IPS-18a (cell line): ENCODE measurements at regions not wholly inside any gene's neighbourhood (a gene's known extent, or its start where the extent isn't known, plus 50 kb on each side); places are given as distances from the start of the nearest gene placed in this dataset.

ENCODE experiments used
- H3K27ac ChIP-seq: one replicate; pipeline ENCODE4 v1.5.1; 2013; ENCODE audit warnings: low read length
- H3K27me3 ChIP-seq: one replicate; pipeline ENCODE4 v1.6.1; 2013; ENCODE audit warnings: mild to moderate bottlenecking, low read length; ENCODE audit not compliant: control insufficient read depth, insufficient read depth
- H3K36me3 ChIP-seq: one replicate; pipeline ENCODE4 v1.6.1; 2013; ENCODE audit warnings: low read depth, low read length; ENCODE audit not compliant: control insufficient read depth
- H3K4me1 ChIP-seq: one replicate; pipeline ENCODE4 v1.6.1; 2013; ENCODE audit warnings: low read depth, low read length; ENCODE audit not compliant: control insufficient read depth
- H3K4me3 ChIP-seq: one replicate; pipeline ENCODE4 v1.5.1; 2013; ENCODE audit warnings: low read length
- H3K9ac ChIP-seq: one replicate; pipeline ENCODE4 v1.6.1; 2013; ENCODE audit warnings: mild to moderate bottlenecking, low read length, moderate library complexity
- H3K9me3 ChIP-seq: one replicate; pipeline ENCODE4 v1.6.1; 2013; ENCODE audit warnings: low read depth, low read length; ENCODE audit not compliant: control insufficient read depth

GRCh38 chr2:12211326-12212175 lies 465.1 kb downstream of the LPIN1 start:
- no peaks in the 10 kb centered on the region for H3K9me3 ChIP-seq
- no peak overlapping the region for H3K27ac ChIP-seq

GRCh38 chr2:12212841-12213597 lies 466.6 kb downstream of the LPIN1 start:
- no peak overlapping the region for H3K4me3 ChIP-seq
- H3K9me3 ChIP-seq: no peaks in the 10 kb centered on the region
- H3K9ac ChIP-seq: no peak overlapping the region
- no peaks in the 10 kb centered on the region for H3K27me3 ChIP-seq
- H3K4me1 ChIP-seq: peaks cover 3% of the 10 kb centered on the region
- H3K36me3 ChIP-seq: no peaks in the 10 kb centered on the region
- no peak overlapping the region for H3K27ac ChIP-seq

More at GRCh38 chr2:12211326-12212175, 465.1 kb downstream of the LPIN1 start:
- H3K27me3 ChIP-seq: no peaks in the 10 kb centered on the region
- peaks cover 3% of the 10 kb centered on the region for H3K4me1 ChIP-seq
- H3K4me3 ChIP-seq: no peak overlapping the region
- no peaks in the 10 kb centered on the region for H3K36me3 ChIP-seq
- no peak overlapping the region for H3K9ac ChIP-seq

- H3K4me1 ChIP-seq: no peaks in the 10 kb centered on the region
- no peaks in the 10 kb centered on the region for H3K9me3 ChIP-seq
- H3K36me3 ChIP-seq: no peaks in the 10 kb centered on the region
- no peaks in the 10 kb centered on the region for H3K27me3 ChIP-seq
- no peak overlapping the region for H3K27ac ChIP-seq
- H3K4me3 ChIP-seq: no peak overlapping the region
- H3K9ac ChIP-seq: no peak overlapping the region
Measured at GRCh38 chr2:12217175-12217574, 470.7 kb downstream of the LPIN1 start.

- no peak overlapping the region for H3K4me3 ChIP-seq
- no peaks in the 10 kb centered on the region for H3K27me3 ChIP-seq
- H3K9ac ChIP-seq: no peak overlapping the region
- H3K9me3 ChIP-seq: peaks cover 8% of the 10 kb centered on the region
- H3K27ac ChIP-seq: no peak overlapping the region
- H3K36me3 ChIP-seq: no peaks in the 10 kb centered on the region
- H3K4me1 ChIP-seq: no peaks in the 10 kb centered on the region
Measured at GRCh38 chr2:12219761-12220160, 473.3 kb downstream of the LPIN1 start.

GRCh38 chr2:12221584-12221983 lies 475.2 kb downstream of the LPIN1 start:
- Histone ChIP-seq H3K36me3 (no peaks in the 10 kb centered on the region), H3K9ac (no peak overlapping the region), H3K4me3 (no peak overlapping the region), H3K27me3 (no peaks in the 10 kb centered on the region), H3K9me3 (peaks cover 8% of the 10 kb centered on the region), H3K27ac (no peak overlapping the region), H3K4me1 (no peaks in the 10 kb centered on the region)

GRCh38 chr2:12222554-12222953 lies 476.1 kb downstream of the LPIN1 start:
- Histone ChIP-seq H3K27ac (no peak overlapping the region), H3K27me3 (no peaks in the 10 kb centered on the region), H3K4me3 (no peak overlapping the region), H3K9me3 (peaks cover 8% of the 10 kb centered on the region), H3K9ac (no peak overlapping the region), H3K4me1 (no peaks in the 10 kb centered on the region), H3K36me3 (no peaks in the 10 kb centered on the region)

GRCh38 chr2:12223732-12224131 lies 477.3 kb downstream of the LPIN1 start:
- H3K9me3 ChIP-seq: peaks cover 8% of the 10 kb centered on the region
- H3K27me3 ChIP-seq: no peaks in the 10 kb centered on the region

GRCh38 chr2:12226653-12227052 lies 480.2 kb downstream of the LPIN1 start:
- peaks cover 8% of the 10 kb centered on the region for H3K9me3 ChIP-seq
- no peaks in the 10 kb centered on the region for H3K27me3 ChIP-seq
- H3K9ac ChIP-seq: no peak overlapping the region
- H3K36me3 ChIP-seq: no peaks in the 10 kb centered on the region
- H3K4me3 ChIP-seq: no peak overlapping the region
- H3K27ac ChIP-seq: no peak overlapping the region
- H3K4me1 ChIP-seq: no peaks in the 10 kb centered on the region

More at GRCh38 chr2:12223732-12224131, 477.3 kb downstream of the LPIN1 start:
- H3K36me3 ChIP-seq: no peaks in the 10 kb centered on the region
- H3K27ac ChIP-seq: no peak overlapping the region
- H3K9ac ChIP-seq: no peak overlapping the region
- no peaks in the 10 kb centered on the region for H3K4me1 ChIP-seq
- H3K4me3 ChIP-seq: no peak overlapping the region

GRCh38 chr2:12227941-12228608 lies 481.6 kb downstream of the LPIN1 start:
- Histone ChIP-seq H3K27me3 (no peaks in the 10 kb centered on the region), H3K36me3 (no peaks in the 10 kb centered on the region), H3K9me3 (peaks cover 8% of the 10 kb centered on the region), H3K4me1 (no peaks in the 10 kb centered on the region), H3K9ac (no peak overlapping the region), H3K27ac (no peak overlapping the region), H3K4me3 (no peak overlapping the region)

GRCh38 chr2:12231288-12231687 lies 484.9 kb downstream of the LPIN1 start:
- Histone ChIP-seq H3K27ac (no peak overlapping the region), H3K4me3 (no peak overlapping the region), H3K9ac (no peak overlapping the region), H3K4me1 (no peaks in the 10 kb centered on the region), H3K36me3 (no peaks in the 10 kb centered on the region), H3K9me3 (no peaks in the 10 kb centered on the region), H3K27me3 (no peaks in the 10 kb centered on the region)

- Histone ChIP-seq H3K27me3 (no peaks in the 10 kb centered on the region), H3K27ac (no peak overlapping the region), H3K4me1 (no peaks in the 10 kb centered on the region), H3K4me3 (no peak overlapping the region), H3K9me3 (no peaks in the 10 kb centered on the region), H3K9ac (no peak overlapping the region), H3K36me3 (no peaks in the 10 kb centered on the region)
Measured at GRCh38 chr2:12232876-12233275, 483.9 kb upstream of the TRIB2 start.
